A673 (cell line): ENCODE measurements at regions not wholly inside any gene's neighbourhood (a gene's known extent, or its start where the extent isn't known, plus 50 kb on each side); places are given as distances from the start of the nearest gene placed in this dataset.

Source experiments
- EZH2 ChIP-seq: fragments of 200-600 bp; sonication (generic); IDR thresholded peaks from 2 replicates; pipeline ENCODE4 v1.6.1; 2017; ENCODE audit warnings: borderline replicate concordance, low read depth, mild to moderate bottlenecking, mixed read lengths, antibody characterized with exemption, low read length; ENCODE audit not compliant: poor library complexity, severe bottlenecking
- TF ChIP-seq, protein P1 (sequence below): fragments of 300-800, 200-600 bp; sonication (generic); conservative IDR thresholded peaks from 2 replicates; pipeline ENCODE4 v1.5.1; 2017; ENCODE audit warnings: low read depth, mild to moderate bottlenecking, antibody characterized with exemption, low read length, moderate library complexity, mixed read lengths

DNA sequence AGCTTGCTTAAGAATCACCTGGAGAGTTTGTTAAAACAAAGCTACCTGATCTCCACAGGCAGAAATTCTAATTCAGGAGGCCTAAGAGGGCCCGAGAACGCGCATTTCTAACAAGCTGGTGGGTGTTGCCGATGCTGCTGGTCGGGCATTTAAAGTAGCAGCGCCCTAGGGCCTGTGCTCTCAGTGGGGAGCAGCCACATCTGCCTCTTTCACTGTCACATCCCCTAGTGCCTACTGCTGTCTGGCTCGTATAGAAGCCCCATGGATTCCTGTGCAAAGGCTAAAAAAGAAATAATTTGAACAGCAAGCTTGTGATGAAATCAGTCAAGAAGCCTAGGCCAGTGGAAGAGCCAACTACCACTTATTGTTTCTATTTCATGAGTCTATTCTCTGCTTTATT lies 126.7 kb upstream of the SMIM21 start:
- TF ChIP-seq, protein P1, sequence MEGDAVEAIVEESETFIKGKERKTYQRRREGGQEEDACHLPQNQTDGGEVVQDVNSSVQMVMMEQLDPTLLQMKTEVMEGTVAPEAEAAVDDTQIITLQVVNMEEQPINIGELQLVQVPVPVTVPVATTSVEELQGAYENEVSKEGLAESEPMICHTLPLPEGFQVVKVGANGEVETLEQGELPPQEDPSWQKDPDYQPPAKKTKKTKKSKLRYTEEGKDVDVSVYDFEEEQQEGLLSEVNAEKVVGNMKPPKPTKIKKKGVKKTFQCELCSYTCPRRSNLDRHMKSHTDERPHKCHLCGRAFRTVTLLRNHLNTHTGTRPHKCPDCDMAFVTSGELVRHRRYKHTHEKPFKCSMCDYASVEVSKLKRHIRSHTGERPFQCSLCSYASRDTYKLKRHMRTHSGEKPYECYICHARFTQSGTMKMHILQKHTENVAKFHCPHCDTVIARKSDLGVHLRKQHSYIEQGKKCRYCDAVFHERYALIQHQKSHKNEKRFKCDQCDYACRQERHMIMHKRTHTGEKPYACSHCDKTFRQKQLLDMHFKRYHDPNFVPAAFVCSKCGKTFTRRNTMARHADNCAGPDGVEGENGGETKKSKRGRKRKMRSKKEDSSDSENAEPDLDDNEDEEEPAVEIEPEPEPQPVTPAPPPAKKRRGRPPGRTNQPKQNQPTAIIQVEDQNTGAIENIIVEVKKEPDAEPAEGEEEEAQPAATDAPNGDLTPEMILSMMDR, result no peak
- TF ChIP-seq EZH2, result no peak
